ENCODE measurements at regions not wholly inside any gene's neighbourhood (a gene's known extent, or its start where the extent isn't known, plus 50 kb on each side); places are given as distances from the start of the nearest gene placed in this dataset.

GRCh38 chr12:85568395-85569103, 267.7 kb downstream of the RASSF9 start:
- Histone ChIP-seq H3K4me1 (ENCODE audit: control insufficient read depth, insufficient read depth, low read length, poor library complexity, severe bottlenecking) (no peaks in the 10 kb centered on the region), H3K9me3 (ENCODE audit: control insufficient read depth in 2 of 2, low read length in 2 of 2) (no peaks in the 10 kb centered on the region), H3K4me3 (ENCODE audit: low read depth, low read length) (no peak overlapping the region), H3K27me3 (ENCODE audit: control insufficient read depth, insufficient read depth, low read length) (no peaks in the 10 kb centered on the region), H3K36me3 (ENCODE audit: control insufficient read depth, insufficient read depth, low read length) (no peaks in the 10 kb centered on the region), H3K27ac (ENCODE audit: insufficient read depth, low read length, poor library complexity, severe bottlenecking) (no peak overlapping the region)
- Mint-ChIP-seq H3K9me3 (peaks cover 0 to 4% (median 3%) of the 10 kb centered on the region in 7 donors), H3K4me1 (no peaks in the 10 kb centered on the region), H3K27ac (no peak overlapping the region), H3K4me3 (no peak overlapping the region), H3K36me3 (no peaks in the 10 kb centered on the region), H3K27me3 (no peaks in the 10 kb centered on the region)
- no peak for ATAC-seq (ENCODE audit: low read depth in 2 of 2)
- DNase-seq: no peak

GRCh38 chr12:85569261-85569660, 266.9 kb downstream of the RASSF9 start:
- Mint-ChIP-seq H3K4me1 (no peaks in the 10 kb centered on the region), H3K27me3 (no peaks in the 10 kb centered on the region), H3K36me3 (no peaks in the 10 kb centered on the region), H3K4me3 (no peak overlapping the region), H3K27ac (no peak overlapping the region), H3K9me3 (peaks cover 0 to 4% (median 4%) of the 10 kb centered on the region in 7 donors)
- no peak for DNase-seq
- Histone ChIP-seq H3K27ac (ENCODE audit: insufficient read depth, low read length, poor library complexity, severe bottlenecking) (no peak overlapping the region), H3K9me3 (ENCODE audit: control insufficient read depth in 2 of 2, low read length in 2 of 2) (no peaks in the 10 kb centered on the region), H3K27me3 (ENCODE audit: control insufficient read depth, insufficient read depth, low read length) (no peaks in the 10 kb centered on the region), H3K4me3 (ENCODE audit: low read depth, low read length) (no peak overlapping the region), H3K36me3 (ENCODE audit: control insufficient read depth, insufficient read depth, low read length) (no peaks in the 10 kb centered on the region), H3K4me1 (ENCODE audit: control insufficient read depth, insufficient read depth, low read length, poor library complexity, severe bottlenecking) (no peaks in the 10 kb centered on the region)
- no peak for ATAC-seq (ENCODE audit: low read depth in 2 of 2)

GRCh38 chr12:85572956-85573355, 263.3 kb downstream of the RASSF9 start:
- H3K27me3 ChIP-seq (ENCODE audit: control insufficient read depth, insufficient read depth, low read length): no peaks in the 10 kb centered on the region
- Mint-ChIP-seq H3K4me3 (no peak overlapping the region), H3K27me3 (no peaks in the 10 kb centered on the region), H3K4me1 (no peaks in the 10 kb centered on the region), H3K36me3 (no peaks in the 10 kb centered on the region), H3K27ac (no peak overlapping the region), H3K9me3 (peaks cover 0 to 3% (median 0%) of the 10 kb centered on the region in 7 donors)
- H3K27ac ChIP-seq (ENCODE audit: insufficient read depth, low read length, poor library complexity, severe bottlenecking): no peak overlapping the region
- no peak overlapping the region for H3K4me3 ChIP-seq (ENCODE audit: low read depth, low read length)
- H3K4me1 ChIP-seq (ENCODE audit: control insufficient read depth, insufficient read depth, low read length, poor library complexity, severe bottlenecking): no peaks in the 10 kb centered on the region
- DNase-seq (no peak), ATAC-seq (ENCODE audit: low read depth in 2 of 2) (no peak)
- no peaks in the 10 kb centered on the region for H3K36me3 ChIP-seq (ENCODE audit: control insufficient read depth, insufficient read depth, low read length)
- H3K9me3 ChIP-seq (ENCODE audit: control insufficient read depth in 2 of 2, low read length in 2 of 2): no peaks in the 10 kb centered on the region

GRCh38 chr12:85573635-85574214, 262.5 kb downstream of the RASSF9 start:
- no peak overlapping the region for H3K27ac Mint-ChIP-seq
- H3K4me3 Mint-ChIP-seq: no peak overlapping the region
- Histone ChIP-seq H3K9me3 (ENCODE audit: control insufficient read depth in 2 of 2, low read length in 2 of 2) (no peaks in the 10 kb centered on the region), H3K27me3 (ENCODE audit: control insufficient read depth, insufficient read depth, low read length) (no peaks in the 10 kb centered on the region), H3K36me3 (ENCODE audit: control insufficient read depth, insufficient read depth, low read length) (no peaks in the 10 kb centered on the region), H3K27ac (ENCODE audit: insufficient read depth, low read length, poor library complexity, severe bottlenecking) (no peak overlapping the region), H3K4me1 (ENCODE audit: control insufficient read depth, insufficient read depth, low read length, poor library complexity, severe bottlenecking) (no peaks in the 10 kb centered on the region), H3K4me3 (ENCODE audit: low read depth, low read length) (no peak overlapping the region)
- no peaks in the 10 kb centered on the region for H3K27me3 Mint-ChIP-seq
- DNase-seq: no peak
- H3K4me1 Mint-ChIP-seq: no peaks in the 10 kb centered on the region
- no peak for ATAC-seq (ENCODE audit: low read depth in 2 of 2)
- H3K36me3 Mint-ChIP-seq: no peaks in the 10 kb centered on the region
- peaks cover 0 to 3% (median 0%) of the 10 kb centered on the region in 7 donors for H3K9me3 Mint-ChIP-seq

- ATAC-seq (ENCODE audit: low read depth in 2 of 2) (no peak), DNase-seq (no peak)
- H3K9me3 Mint-ChIP-seq: peaks cover 0 to 4% (median 2%) of the 10 kb centered on the region in 7 donors
- no peaks in the 10 kb centered on the region for H3K27me3 ChIP-seq (ENCODE audit: control insufficient read depth, insufficient read depth, low read length)
- no peak overlapping the region for H3K27ac ChIP-seq (ENCODE audit: insufficient read depth, low read length, poor library complexity, severe bottlenecking)
- no peaks in the 10 kb centered on the region for H3K4me1 ChIP-seq (ENCODE audit: control insufficient read depth, insufficient read depth, low read length, poor library complexity, severe bottlenecking)
- H3K27me3 Mint-ChIP-seq: no peaks in the 10 kb centered on the region
- no peaks in the 10 kb centered on the region for H3K36me3 ChIP-seq (ENCODE audit: control insufficient read depth, insufficient read depth, low read length)
- no peak overlapping the region for H3K4me3 ChIP-seq (ENCODE audit: low read depth, low read length)
- H3K4me3 Mint-ChIP-seq: no peak overlapping the region
- no peaks in the 10 kb centered on the region for H3K4me1 Mint-ChIP-seq
- no peaks in the 10 kb centered on the region for H3K9me3 ChIP-seq (ENCODE audit: control insufficient read depth in 2 of 2, low read length in 2 of 2)
- H3K27ac Mint-ChIP-seq: no peak overlapping the region
- H3K36me3 Mint-ChIP-seq: no peaks in the 10 kb centered on the region
Measured at GRCh38 chr12:85574291-85574690, 261.9 kb downstream of the RASSF9 start.

- Mint-ChIP-seq H3K36me3 (no peaks in the 10 kb centered on the region), H3K4me1 (no peaks in the 10 kb centered on the region), H3K27ac (no peak overlapping the region), H3K4me3 (no peak overlapping the region), H3K9me3 (peaks cover 0 to 8% (median 2%) of the 10 kb centered on the region in 7 donors), H3K27me3 (no peaks in the 10 kb centered on the region)
- ATAC-seq (ENCODE audit: low read depth in 2 of 2): peak in 1 of 2 donors; percentile 28
- H3K27ac ChIP-seq (ENCODE audit: insufficient read depth, low read length, poor library complexity, severe bottlenecking): no peak overlapping the region
- H3K4me1 ChIP-seq (ENCODE audit: control insufficient read depth, insufficient read depth, low read length, poor library complexity, severe bottlenecking): no peaks in the 10 kb centered on the region
- H3K4me3 ChIP-seq (ENCODE audit: low read depth, low read length): no peak overlapping the region
- no peaks in the 10 kb centered on the region for H3K36me3 ChIP-seq (ENCODE audit: control insufficient read depth, insufficient read depth, low read length)
- peak in 1 of 3 donors; percentile 7 for DNase-seq
- no peaks in the 10 kb centered on the region for H3K27me3 ChIP-seq (ENCODE audit: control insufficient read depth, insufficient read depth, low read length)
- H3K9me3 ChIP-seq (ENCODE audit: control insufficient read depth in 2 of 2, low read length in 2 of 2): no peaks in the 10 kb centered on the region
Measured at GRCh38 chr12:85575120-85576096, 260.8 kb downstream of the RASSF9 start.

- DNase-seq (no peak), ATAC-seq (ENCODE audit: low read depth in 2 of 2) (no peak)
- H3K27me3 Mint-ChIP-seq: no peaks in the 10 kb centered on the region
- Histone ChIP-seq H3K4me1 (ENCODE audit: control insufficient read depth, insufficient read depth, low read length, poor library complexity, severe bottlenecking) (no peaks in the 10 kb centered on the region), H3K36me3 (ENCODE audit: control insufficient read depth, insufficient read depth, low read length) (no peaks in the 10 kb centered on the region), H3K27me3 (ENCODE audit: control insufficient read depth, insufficient read depth, low read length) (no peaks in the 10 kb centered on the region), H3K27ac (ENCODE audit: insufficient read depth, low read length, poor library complexity, severe bottlenecking) (no peak overlapping the region), H3K4me3 (ENCODE audit: low read depth, low read length) (no peak overlapping the region), H3K9me3 (ENCODE audit: control insufficient read depth in 2 of 2, low read length in 2 of 2) (no peaks in the 10 kb centered on the region)
- H3K36me3 Mint-ChIP-seq: no peaks in the 10 kb centered on the region
- no peaks in the 10 kb centered on the region for H3K4me1 Mint-ChIP-seq
- peaks cover 0 to 5% (median 2%) of the 10 kb centered on the region in 7 donors for H3K9me3 Mint-ChIP-seq
- H3K27ac Mint-ChIP-seq: no peak overlapping the region
- H3K4me3 Mint-ChIP-seq: no peak overlapping the region
Measured at GRCh38 chr12:85580562-85581168, 255.5 kb downstream of the RASSF9 start.
